Neural progenitor cell (in vitro differentiated cells): ENCODE measurements at regions not wholly inside any gene's neighbourhood (a gene's known extent, or its start where the extent isn't known, plus 50 kb on each side); places are given as distances from the start of the nearest gene placed in this dataset.

Experiments used
- DNase-seq: peaks from one replicate; pipeline ENCODE4 v3.0.0-alpha.2; 2016; ENCODE audit warnings: low spot score
- H2AFZ ChIP-seq: fragments of 200-600 bp; sonication (generic); replicated peaks from 2 replicates; pipeline ENCODE4 v1.6.1; 2016; ENCODE audit warnings: antibody characterized with exemption
- H3F3A ChIP-seq: fragments of 200-600 bp; sonication (generic); 2 replicates; pipeline ENCODE4 v1.6.1; 2016; ENCODE audit warnings: antibody characterized with exemption, low read depth
- H3K27ac ChIP-seq: fragments of 200-600 bp; sonication (generic); 2 replicates; pipeline ENCODE4 v1.5.1; 2016; ENCODE audit warnings: mild to moderate bottlenecking
- H3K27me3 ChIP-seq: fragments of 200-600 bp; sonication (generic); 2 replicates; pipeline ENCODE4 v1.6.1; 2016; ENCODE audit warnings: mild to moderate bottlenecking, moderate library complexity
- H3K36me3 ChIP-seq: fragments of 200-600 bp; sonication (generic); 2 replicates; pipeline ENCODE4 v1.5.1; 2016
- H3K4me1 ChIP-seq: fragments of 200-600 bp; sonication (generic); 2 replicates; pipeline ENCODE4 v1.6.1; 2016; ENCODE audit warnings: mixed run types
- H3K4me2 ChIP-seq: fragments of 200-600 bp; sonication (generic); 2 replicates; pipeline ENCODE4 v1.6.1; 2016
- H3K4me3 ChIP-seq: fragments of 200-600 bp; sonication (generic); 2 replicates; pipeline ENCODE4 v1.5.1; 2016
- H3K79me2 ChIP-seq: fragments of 200-600 bp; sonication (generic); 2 replicates; pipeline ENCODE4 v1.6.1; 2016; ENCODE audit warnings: low read depth
- H3K9ac ChIP-seq: fragments of 200-600 bp; sonication (generic); 2 replicates; pipeline ENCODE4 v1.6.1; 2016
- H3K9me3 ChIP-seq: fragments of 200-600 bp; sonication (generic); 2 replicates; pipeline ENCODE4 v1.5.1; 2016; ENCODE audit warnings: low read depth
- H4K20me1 ChIP-seq: fragments of 200-600 bp; sonication (generic); 2 replicates; pipeline ENCODE4 v1.6.1; 2016; ENCODE audit warnings: low read depth
- H3K27ac Mint-ChIP-seq: 3 replicates; pipeline ENCODE4 v1.8.0; 2021; ENCODE audit warnings: mixed read lengths
- H3K27me3 Mint-ChIP-seq: 2 replicates; pipeline ENCODE4 v1.8.0; 2022; ENCODE audit warnings: low read depth, mild to moderate bottlenecking, inconsistent platforms, moderate library complexity, mixed read lengths; ENCODE audit not compliant: insufficient read depth
- H3K36me3 Mint-ChIP-seq: 3 replicates; pipeline ENCODE4 v1.8.0; 2021; ENCODE audit warnings: mixed read lengths
- H3K4me1 Mint-ChIP-seq: 3 replicates; pipeline ENCODE4 v1.8.0; 2021; ENCODE audit warnings: mixed read lengths
- H3K4me3 Mint-ChIP-seq: 3 replicates; pipeline ENCODE4 v1.8.0; 2021; ENCODE audit warnings: mild to moderate bottlenecking, moderate library complexity, mixed read lengths
- H3K9me3 Mint-ChIP-seq: 3 replicates; pipeline ENCODE4 v1.8.0; 2020; ENCODE audit warnings: mixed read lengths
- CTCF ChIP-seq: fragments of 200-600 bp; sonication (generic); IDR thresholded peaks from 2 replicates; pipeline ENCODE4 v1.5.1; 2017; ENCODE audit warnings: antibody characterized with exemption, mild to moderate bottlenecking
- EZH2 ChIP-seq: fragments of 200-600 bp; sonication (generic); IDR thresholded peaks from 2 replicates; pipeline ENCODE4 v1.6.1; 2017; ENCODE audit warnings: antibody characterized with exemption, mild to moderate bottlenecking, moderate library complexity
- EZH2phosphoT487 ChIP-seq: fragments of 200-600 bp; sonication (generic); IDR thresholded peaks from 2 replicates; pipeline ENCODE4 v1.6.1; 2017; ENCODE audit warnings: antibody characterized with exemption

GRCh38 chr2:59733970-59734369 lies 819.5 kb downstream of the BCL11A start:
- no peak overlapping the region for H3K4me2 ChIP-seq
- no peaks in the 10 kb centered on the region for H3K4me1 ChIP-seq
- H3K4me1 Mint-ChIP-seq = peaks cover 32% of the 10 kb centered on the region
- no peaks in the 10 kb centered on the region for H3K27me3 ChIP-seq
- no peaks in the 10 kb centered on the region for H3K36me3 Mint-ChIP-seq
- no peaks in the 10 kb centered on the region for H3F3A ChIP-seq
- no peak overlapping the region for H3K9ac ChIP-seq
- no peak overlapping the region for H3K4me3 Mint-ChIP-seq
- no peak for DNase-seq
- H4K20me1 ChIP-seq = no peaks in the 10 kb centered on the region
- peaks cover 2% of the 10 kb centered on the region for H3K9me3 Mint-ChIP-seq
- H3K27ac Mint-ChIP-seq = no peak overlapping the region
- H3K9me3 ChIP-seq = no peaks in the 10 kb centered on the region
- H2AFZ ChIP-seq = no peak overlapping the region
- H3K27ac ChIP-seq = no peak overlapping the region
- TF ChIP-seq EZH2phosphoT487 = no peak
- no peak for TF ChIP-seq CTCF
- no peak for TF ChIP-seq EZH2
- H3K79me2 ChIP-seq = no peaks in the 10 kb centered on the region
- H3K36me3 ChIP-seq = no peaks in the 10 kb centered on the region
- peaks cover 7% of the 10 kb centered on the region for H3K27me3 Mint-ChIP-seq
- H3K4me3 ChIP-seq = no peak overlapping the region

GRCh38 chr2:59733567-59733930 lies 819.9 kb downstream of the BCL11A start:
- no peaks in the 10 kb centered on the region for H3K4me1 ChIP-seq
- TF ChIP-seq EZH2 = no peak
- TF ChIP-seq CTCF = no peak
- no peak for TF ChIP-seq EZH2phosphoT487

GRCh38 chr2:59732871-59733566 lies 820.4 kb downstream of the BCL11A start:
- no peak for DNase-seq
- no peak overlapping the region for H3K9ac ChIP-seq
- H3K4me3 Mint-ChIP-seq = no peak overlapping the region
- H3F3A ChIP-seq = no peaks in the 10 kb centered on the region
- peaks cover 7% of the 10 kb centered on the region for H3K27me3 Mint-ChIP-seq
- H3K4me3 ChIP-seq = no peak overlapping the region
- peaks cover 32% of the 10 kb centered on the region for H3K4me1 Mint-ChIP-seq
- H2AFZ ChIP-seq = peak overlapping the region; percentile 67
- H3K27ac ChIP-seq = no peak overlapping the region
- no peak overlapping the region for H3K4me2 ChIP-seq
- H3K27me3 ChIP-seq = no peaks in the 10 kb centered on the region
- no peaks in the 10 kb centered on the region for H3K36me3 Mint-ChIP-seq
- H3K9me3 Mint-ChIP-seq = peaks cover 2% of the 10 kb centered on the region
- H4K20me1 ChIP-seq = no peaks in the 10 kb centered on the region
- no peaks in the 10 kb centered on the region for H3K9me3 ChIP-seq
- no peaks in the 10 kb centered on the region for H3K36me3 ChIP-seq
- H3K79me2 ChIP-seq = no peaks in the 10 kb centered on the region
- H3K4me1 ChIP-seq = no peaks in the 10 kb centered on the region
- TF ChIP-seq CTCF = no peak
- TF ChIP-seq EZH2phosphoT487 = no peak
- no peak for TF ChIP-seq EZH2
- no peak overlapping the region for H3K27ac Mint-ChIP-seq

More at GRCh38 chr2:59733567-59733930, 819.9 kb downstream of the BCL11A start:
- Mint-ChIP-seq H3K4me3 (no peak overlapping the region), H3K9me3 (peaks cover 2% of the 10 kb centered on the region), H3K36me3 (no peaks in the 10 kb centered on the region), H3K4me1 (peaks cover 32% of the 10 kb centered on the region), H3K27me3 (peaks cover 7% of the 10 kb centered on the region), H3K27ac (no peak overlapping the region)
- Histone ChIP-seq H3F3A (no peaks in the 10 kb centered on the region), H3K79me2 (no peaks in the 10 kb centered on the region), H3K9ac (no peak overlapping the region), H3K4me2 (no peak overlapping the region), H3K27ac (no peak overlapping the region), H3K4me3 (no peak overlapping the region), H3K36me3 (no peaks in the 10 kb centered on the region), H2AFZ (peak overlapping the region; percentile 67), H3K27me3 (no peaks in the 10 kb centered on the region), H4K20me1 (no peaks in the 10 kb centered on the region), H3K9me3 (no peaks in the 10 kb centered on the region)
- DNase-seq = no peak
